Esophagus (tissue), 2 donors: ENCODE measurements at regions not wholly inside any gene's neighbourhood (a gene's known extent, or its start where the extent isn't known, plus 50 kb on each side); places are given as distances from the start of the nearest gene placed in this dataset.

ENCODE experiments used
- H3K27ac ChIP-seq, 2 donors: one replicate each; pipeline ENCODE4 v1.5.1; 2013; ENCODE audit warnings: low read depth in 2 of 2, mild to moderate bottlenecking in 2 of 2, inconsistent platforms in 1 of 2, low read length in 1 of 2, moderate library complexity in 1 of 2
- H3K27me3 ChIP-seq, 2 donors: one replicate each; pipeline ENCODE4 v1.6.1; 2013; ENCODE audit warnings: low read length in 2 of 2, control low read depth in 1 of 2, mild to moderate bottlenecking in 1 of 2; ENCODE audit not compliant: insufficient read depth in 2 of 2, control insufficient read depth in 1 of 2
- H3K36me3 ChIP-seq, 2 donors: one replicate each; pipeline ENCODE4 v1.6.1; 2013; ENCODE audit warnings: low read length in 1 of 2; ENCODE audit not compliant: control insufficient read depth in 2 of 2, insufficient read depth in 2 of 2
- H3K4me1 ChIP-seq, 2 donors: one replicate each; pipeline ENCODE4 v1.6.1; 2013; ENCODE audit warnings: low read length in 1 of 2; ENCODE audit not compliant: control insufficient read depth in 2 of 2, insufficient read depth in 2 of 2
- H3K4me3 ChIP-seq, 2 donors: one replicate each; pipeline ENCODE4 v1.5.1; 2013; ENCODE audit warnings: low read length in 2 of 2, mild to moderate bottlenecking in 2 of 2, low read depth in 1 of 2, moderate library complexity in 1 of 2
- H3K9me3 ChIP-seq, 2 donors: one replicate each; pipeline ENCODE4 v1.6.1; 2013; ENCODE audit warnings: mild to moderate bottlenecking in 2 of 2, low read depth in 1 of 2, low read length in 1 of 2, moderate library complexity in 1 of 2; ENCODE audit not compliant: control insufficient read depth in 2 of 2, insufficient read depth in 1 of 2
- WGBS, 2 donors: extraction: QIAGEN DNeasy Blood & Tissue Kit; methylation state at CpG; one replicate each; pipeline ENCODE4 v1.1.7; 2013; 5-methylcytosine and 5-hydroxymethylcytosine counted together
- donor health status: healthy with polysubstance abuse.
- donor health status: Bipolar disorder and iron deficiency.

GRCh38 chr6:91105532-91105931, 518.7 kb upstream of the MAP3K7 start:
- Histone ChIP-seq H3K4me1 (no peaks in the 10 kb centered on the region), H3K4me3 (no peak overlapping the region), H3K36me3 (no peaks in the 10 kb centered on the region), H3K27ac (no peak overlapping the region), H3K9me3 (no peaks in the 10 kb centered on the region), H3K27me3 (no peaks in the 10 kb centered on the region)

- no peaks in the 10 kb centered on the region for H3K4me1 ChIP-seq
- no peak overlapping the region for H3K4me3 ChIP-seq
- no peak overlapping the region for H3K27ac ChIP-seq
- no peaks in the 10 kb centered on the region for H3K9me3 ChIP-seq
- 50 to 51% methylated on average over 1 of the region's 1 CpG for WGBS, 2 donors
- no peaks in the 10 kb centered on the region for H3K27me3 ChIP-seq
- H3K36me3 ChIP-seq = no peaks in the 10 kb centered on the region
Measured at GRCh38 chr6:91099479-91099878, 512.6 kb upstream of the MAP3K7 start.

- Histone ChIP-seq H3K27ac (no peak overlapping the region), H3K4me1 (no peaks in the 10 kb centered on the region), H3K27me3 (no peaks in the 10 kb centered on the region), H3K9me3 (no peaks in the 10 kb centered on the region), H3K36me3 (no peaks in the 10 kb centered on the region), H3K4me3 (no peak overlapping the region)
- WGBS, 2 donors = 38 to 52% methylated on average over 5 of the region's 5 CpGs
Measured at GRCh38 chr6:91098006-91098405, 511.1 kb upstream of the MAP3K7 start.

GRCh38 chr6:91097364-91097763, 510.5 kb upstream of the MAP3K7 start:
- Histone ChIP-seq H3K27ac (no peak overlapping the region), H3K4me3 (no peak overlapping the region), H3K4me1 (no peaks in the 10 kb centered on the region), H3K36me3 (no peaks in the 10 kb centered on the region), H3K9me3 (no peaks in the 10 kb centered on the region), H3K27me3 (no peaks in the 10 kb centered on the region)
- 23 to 33% methylated on average over 5 of the region's 5 CpGs for WGBS, 2 donors

DNA sequence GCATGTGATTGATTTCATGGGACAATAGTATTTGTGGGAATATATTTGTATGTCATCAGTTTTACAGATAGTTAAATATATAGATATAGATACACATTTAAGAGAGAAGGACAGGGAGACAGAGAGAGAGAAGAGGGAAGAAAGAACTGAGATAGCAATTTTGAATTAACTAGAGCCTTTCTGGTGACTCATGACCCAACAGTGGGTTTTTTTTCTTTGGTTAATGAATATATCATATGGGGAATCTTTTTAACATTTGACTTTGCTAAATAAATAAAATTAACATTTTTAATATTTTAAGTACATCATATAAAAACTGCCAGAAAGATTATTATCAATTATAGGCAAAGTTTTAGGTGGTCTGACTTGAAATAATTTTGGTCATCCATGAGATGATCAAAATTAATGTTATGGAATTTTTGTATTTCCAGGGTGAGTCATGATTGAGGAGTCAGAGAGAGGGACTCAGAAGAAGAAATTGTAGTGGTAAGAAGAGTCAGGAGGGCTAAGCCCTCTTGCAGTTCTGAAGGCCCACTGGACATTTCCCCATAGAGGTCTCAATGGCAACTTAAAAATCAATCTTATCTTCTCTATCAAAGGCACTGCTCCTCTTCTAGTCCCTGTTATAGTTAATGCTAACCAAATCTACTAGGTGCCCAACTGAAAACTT, 508.1 kb upstream of the MAP3K7 start:
- Histone ChIP-seq H3K27me3 (no peaks in the 10 kb centered on the region), H3K36me3 (no peaks in the 10 kb centered on the region), H3K9me3 (no peaks in the 10 kb centered on the region), H3K4me3 (no peak overlapping the region), H3K27ac (no peak overlapping the region), H3K4me1 (no peaks in the 10 kb centered on the region)

DNA sequence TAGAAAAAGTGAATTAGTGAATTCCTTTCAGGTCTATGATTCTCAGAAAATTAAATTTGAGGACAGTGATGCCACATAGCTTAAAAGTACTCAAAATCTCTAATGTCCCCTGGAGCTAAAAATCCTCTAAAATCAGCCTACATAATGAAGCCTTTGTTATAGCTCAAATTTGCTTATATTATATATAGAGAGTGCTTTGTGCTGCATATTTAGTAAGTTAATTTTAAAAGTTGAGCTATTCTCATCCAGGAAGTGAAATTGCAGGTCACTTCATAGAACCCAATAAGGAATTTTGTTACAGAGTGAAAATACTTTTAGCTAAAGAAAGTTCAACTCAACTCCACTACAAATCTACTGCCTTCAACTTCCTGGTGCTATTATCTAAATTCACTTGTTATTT, 507.5 kb upstream of the MAP3K7 start:
- H3K27ac ChIP-seq = no peak overlapping the region
- H3K4me1 ChIP-seq = no peaks in the 10 kb centered on the region
- H3K4me3 ChIP-seq = no peak overlapping the region
- no peaks in the 10 kb centered on the region for H3K36me3 ChIP-seq
- no peaks in the 10 kb centered on the region for H3K27me3 ChIP-seq
- H3K9me3 ChIP-seq = no peaks in the 10 kb centered on the region

DNA sequence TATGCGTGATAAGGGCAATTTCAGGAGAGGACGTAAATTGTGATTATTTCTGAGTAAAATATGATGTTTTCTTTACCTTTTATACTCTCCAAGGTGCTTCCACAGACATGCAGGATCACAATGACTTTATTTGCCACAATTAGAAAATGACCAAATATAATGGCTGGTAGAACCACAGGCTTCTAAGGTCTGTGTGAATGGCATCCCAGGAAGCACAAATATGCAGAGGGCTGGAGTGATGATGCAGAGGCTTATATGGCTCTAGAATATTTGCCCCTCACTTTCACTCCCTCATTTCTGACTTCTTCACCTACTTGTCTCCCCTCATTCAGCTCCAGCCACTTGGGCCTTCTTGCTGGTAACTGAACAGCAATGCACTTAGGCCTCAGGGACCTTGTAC, 502.1 kb upstream of the MAP3K7 start:
- Histone ChIP-seq H3K4me3 (no peak overlapping the region), H3K36me3 (no peaks in the 10 kb centered on the region)
- 90 to 92% methylated on average over 2 of the region's 2 CpGs for WGBS, 2 donors

GRCh38 chr6:91088515-91088914, 501.6 kb upstream of the MAP3K7 start:
- Histone ChIP-seq H3K27ac (no peak overlapping the region), H3K4me1 (no peaks in the 10 kb centered on the region), H3K36me3 (no peaks in the 10 kb centered on the region), H3K4me3 (no peak overlapping the region), H3K9me3 (no peaks in the 10 kb centered on the region), H3K27me3 (no peaks in the 10 kb centered on the region)
- 65 to 80% methylated on average over 1 of the region's 1 CpG for WGBS, 2 donors

More for the DNA sequence above, 502.1 kb upstream of the MAP3K7 start:
- Histone ChIP-seq H3K9me3 (no peaks in the 10 kb centered on the region), H3K27me3 (no peaks in the 10 kb centered on the region), H3K4me1 (no peaks in the 10 kb centered on the region), H3K27ac (no peak overlapping the region)

- no peaks in the 10 kb centered on the region for H3K9me3 ChIP-seq
- H3K27me3 ChIP-seq = no peaks in the 10 kb centered on the region
- 46 to 50% methylated on average over 4 of the region's 4 CpGs for WGBS, 2 donors
Measured at GRCh38 chr6:91087908-91088307, 501.0 kb upstream of the MAP3K7 start.

DNA sequence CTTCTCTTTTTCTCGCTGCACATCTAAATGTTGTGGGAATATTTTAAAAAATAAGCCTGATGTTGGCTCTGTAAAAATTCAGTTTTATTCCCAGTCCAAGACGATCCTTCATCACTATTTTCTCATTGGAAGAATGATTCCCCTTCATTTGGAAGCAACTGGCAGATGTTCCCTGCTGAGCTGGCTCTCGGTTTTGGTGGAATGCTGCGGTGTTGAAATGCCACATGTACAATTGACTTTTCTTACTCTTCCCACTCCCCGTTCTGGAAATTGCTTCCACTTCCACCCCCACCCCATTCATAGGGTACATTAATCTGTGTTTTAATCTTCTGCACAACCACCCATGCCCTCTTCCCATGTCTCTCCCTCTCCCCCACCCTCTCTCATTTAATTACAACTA, 496.3 kb upstream of the MAP3K7 start:
- WGBS, 2 donors = 69 to 72% methylated on average over 5 of the region's 5 CpGs
- no peaks in the 10 kb centered on the region for H3K27me3 ChIP-seq
- no peaks in the 10 kb centered on the region for H3K9me3 ChIP-seq
- H3K4me1 ChIP-seq = no peaks in the 10 kb centered on the region
- H3K27ac ChIP-seq = no peak overlapping the region
- no peaks in the 10 kb centered on the region for H3K36me3 ChIP-seq
- H3K4me3 ChIP-seq = no peak overlapping the region

More at GRCh38 chr6:91087908-91088307, 501.0 kb upstream of the MAP3K7 start:
- H3K4me1 ChIP-seq = no peaks in the 10 kb centered on the region
- H3K36me3 ChIP-seq = no peaks in the 10 kb centered on the region
- H3K4me3 ChIP-seq = no peak overlapping the region
- no peak overlapping the region for H3K27ac ChIP-seq
